ENCODE measurements at regions not wholly inside any gene's neighbourhood (a gene's known extent, or its start where the extent isn't known, plus 50 kb on each side); places are given as distances from the start of the nearest gene placed in this dataset.

DNA sequence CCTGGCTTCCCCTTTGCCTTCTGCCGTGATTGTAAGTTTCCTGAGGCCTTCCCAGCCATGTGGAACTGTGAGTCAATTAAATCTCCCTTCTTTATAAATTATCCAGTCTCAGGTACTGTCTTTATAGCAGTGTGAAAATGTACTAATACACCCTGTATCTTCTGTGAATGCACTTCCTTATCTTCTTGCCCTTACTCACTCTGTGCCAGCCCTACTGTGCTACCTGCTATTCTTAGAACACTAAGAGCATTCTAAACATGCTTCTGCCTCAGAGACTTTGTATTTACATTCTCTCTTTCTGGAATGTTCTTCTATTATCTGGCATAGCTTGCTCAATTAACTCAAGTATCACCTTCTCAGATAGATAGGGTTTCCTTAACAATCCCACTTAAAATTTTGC, 164.4 kb upstream of the EDIL3 start:
- no peak for DNase-seq
- no peaks in the 10 kb centered on the region for H3K27me3 ChIP-seq (replicated peaks; ENCODE audit: insufficient read depth, low read length)
- H3F3A ChIP-seq (ENCODE audit: insufficient read depth, low read length), result no peaks in the 10 kb centered on the region
- H3K36me3 ChIP-seq (replicated peaks; ENCODE audit: insufficient read depth, low read length), result no peaks in the 10 kb centered on the region
- H3K4me3 ChIP-seq (ENCODE audit: low read length), result no peak overlapping the region
- H3K79me2 ChIP-seq (ENCODE audit: low read length), result no peaks in the 10 kb centered on the region
- H3K9me3 ChIP-seq (replicated peaks; ENCODE audit: insufficient read depth, low read length), result no peaks in the 10 kb centered on the region
- no peaks in the 10 kb centered on the region for H3K4me1 ChIP-seq (ENCODE audit: low read length)
- H3K27ac ChIP-seq (ENCODE audit: low read length), result no peak overlapping the region
- no peaks in the 10 kb centered on the region for H3K9me2 ChIP-seq (replicated peaks; ENCODE audit: insufficient read depth, low read length)
- no peak overlapping the region for H3K9ac ChIP-seq (ENCODE audit: low read length)
- no peak overlapping the region for H3K4me2 ChIP-seq (ENCODE audit: low read depth, low read length)
- H4K20me1 ChIP-seq (ENCODE audit: insufficient read depth, low read length), result no peaks in the 10 kb centered on the region
- no peak overlapping the region for H2AFZ ChIP-seq (ENCODE audit: low read length)
- TF ChIP-seq, protein P1, sequence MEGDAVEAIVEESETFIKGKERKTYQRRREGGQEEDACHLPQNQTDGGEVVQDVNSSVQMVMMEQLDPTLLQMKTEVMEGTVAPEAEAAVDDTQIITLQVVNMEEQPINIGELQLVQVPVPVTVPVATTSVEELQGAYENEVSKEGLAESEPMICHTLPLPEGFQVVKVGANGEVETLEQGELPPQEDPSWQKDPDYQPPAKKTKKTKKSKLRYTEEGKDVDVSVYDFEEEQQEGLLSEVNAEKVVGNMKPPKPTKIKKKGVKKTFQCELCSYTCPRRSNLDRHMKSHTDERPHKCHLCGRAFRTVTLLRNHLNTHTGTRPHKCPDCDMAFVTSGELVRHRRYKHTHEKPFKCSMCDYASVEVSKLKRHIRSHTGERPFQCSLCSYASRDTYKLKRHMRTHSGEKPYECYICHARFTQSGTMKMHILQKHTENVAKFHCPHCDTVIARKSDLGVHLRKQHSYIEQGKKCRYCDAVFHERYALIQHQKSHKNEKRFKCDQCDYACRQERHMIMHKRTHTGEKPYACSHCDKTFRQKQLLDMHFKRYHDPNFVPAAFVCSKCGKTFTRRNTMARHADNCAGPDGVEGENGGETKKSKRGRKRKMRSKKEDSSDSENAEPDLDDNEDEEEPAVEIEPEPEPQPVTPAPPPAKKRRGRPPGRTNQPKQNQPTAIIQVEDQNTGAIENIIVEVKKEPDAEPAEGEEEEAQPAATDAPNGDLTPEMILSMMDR (IDR thresholded peaks at IDR 0.05; ENCODE audit: low read length), result no peak
- TF ChIP-seq EZH2 (optimal IDR thresholded peaks at IDR 0.05; ENCODE audit: low read depth, low read length) (no peak), EZH2phosphoT487 (IDR thresholded peaks at IDR 0.05; ENCODE audit: low read length) (no peak)

DNA sequence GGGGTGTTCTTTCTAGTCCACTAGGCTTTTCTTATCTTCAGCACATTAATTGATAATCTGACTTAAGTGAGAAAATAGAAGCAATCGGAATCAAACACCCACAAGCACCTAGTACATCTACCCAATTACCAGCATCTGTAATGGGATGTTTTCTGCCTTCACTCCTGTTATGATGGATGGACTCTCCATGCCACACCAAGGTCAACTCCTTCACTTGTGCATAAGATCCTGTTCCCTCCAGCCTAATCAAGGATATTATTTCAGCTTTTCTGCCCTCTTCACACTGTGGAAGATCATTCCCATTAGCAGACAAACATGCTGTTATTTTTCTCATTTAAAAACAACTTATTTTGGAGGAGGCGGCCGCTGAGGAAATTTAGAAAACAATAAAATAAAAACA, 162.0 kb upstream of the EDIL3 start:
- no peak overlapping the region for H3K4me3 ChIP-seq (ENCODE audit: low read length)
- H4K20me1 ChIP-seq (ENCODE audit: insufficient read depth, low read length), result no peaks in the 10 kb centered on the region
- no peaks in the 10 kb centered on the region for H3K36me3 ChIP-seq (replicated peaks; ENCODE audit: insufficient read depth, low read length)
- H3K9ac ChIP-seq (ENCODE audit: low read length), result no peak overlapping the region
- no peak for DNase-seq
- H3K9me2 ChIP-seq (replicated peaks; ENCODE audit: insufficient read depth, low read length), result no peaks in the 10 kb centered on the region
- H3K79me2 ChIP-seq (ENCODE audit: low read length), result no peaks in the 10 kb centered on the region
- TF ChIP-seq EZH2 (optimal IDR thresholded peaks at IDR 0.05; ENCODE audit: low read depth, low read length) (no peak), EZH2phosphoT487 (IDR thresholded peaks at IDR 0.05; ENCODE audit: low read length) (no peak)
- TF ChIP-seq, protein P1 (IDR thresholded peaks at IDR 0.05; ENCODE audit: low read length), result no peak
- H2AFZ ChIP-seq (ENCODE audit: low read length), result no peak overlapping the region
- no peaks in the 10 kb centered on the region for H3F3A ChIP-seq (ENCODE audit: insufficient read depth, low read length)
- H3K4me1 ChIP-seq (ENCODE audit: low read length), result no peaks in the 10 kb centered on the region
- no peak overlapping the region for H3K4me2 ChIP-seq (ENCODE audit: low read depth, low read length)
- no peaks in the 10 kb centered on the region for H3K27me3 ChIP-seq (replicated peaks; ENCODE audit: insufficient read depth, low read length)
- no peak overlapping the region for H3K27ac ChIP-seq (ENCODE audit: low read length)
- no peaks in the 10 kb centered on the region for H3K9me3 ChIP-seq (replicated peaks; ENCODE audit: insufficient read depth, low read length)

- H3K4me2 ChIP-seq (ENCODE audit: low read depth, low read length), result no peak overlapping the region
- no peak overlapping the region for H3K9ac ChIP-seq (ENCODE audit: low read length)
- no peaks in the 10 kb centered on the region for H3K9me3 ChIP-seq (replicated peaks; ENCODE audit: insufficient read depth, low read length)
- H3K27me3 ChIP-seq (replicated peaks; ENCODE audit: insufficient read depth, low read length), result no peaks in the 10 kb centered on the region
- no peaks in the 10 kb centered on the region for H3K9me2 ChIP-seq (replicated peaks; ENCODE audit: insufficient read depth, low read length)
- no peak overlapping the region for H3K27ac ChIP-seq (ENCODE audit: low read length)
- no peak for TF ChIP-seq EZH2phosphoT487 (IDR thresholded peaks at IDR 0.05; ENCODE audit: low read length)
- TF ChIP-seq, protein P1 (IDR thresholded peaks at IDR 0.05; ENCODE audit: low read length), result no peak
- no peak for TF ChIP-seq EZH2 (optimal IDR thresholded peaks at IDR 0.05; ENCODE audit: low read depth, low read length)
- H3K4me3 ChIP-seq (ENCODE audit: low read length), result no peak overlapping the region
- no peaks in the 10 kb centered on the region for H3K79me2 ChIP-seq (ENCODE audit: low read length)
- H2AFZ ChIP-seq (ENCODE audit: low read length), result no peak overlapping the region
- H4K20me1 ChIP-seq (ENCODE audit: insufficient read depth, low read length), result no peaks in the 10 kb centered on the region
- no peaks in the 10 kb centered on the region for H3K36me3 ChIP-seq (replicated peaks; ENCODE audit: insufficient read depth, low read length)
- no peaks in the 10 kb centered on the region for H3F3A ChIP-seq (ENCODE audit: insufficient read depth, low read length)
- DNase-seq, result no peak
- H3K4me1 ChIP-seq (ENCODE audit: low read length), result no peaks in the 10 kb centered on the region
Measured at GRCh38 chr5:84536797-84537196, 152.1 kb upstream of the EDIL3 start.
